A549 (cell line): ENCODE measurements at regions not wholly inside any gene's neighbourhood (a gene's known extent, or its start where the extent isn't known, plus 50 kb on each side); places are given as distances from the start of the nearest gene placed in this dataset.
A peak's percentile ranks its signal among the peaks of the same experiment; 100 is the strongest.

Experiments used
- ATAC-seq, 2 experiments: fragments of 200-7000 bp in 1 of 2; fragments of >200 bp in 1 of 2; cut with Nextera tagmentation in 1 of 2; cut with Tn5 transposase in 1 of 2; 3 replicates each; pipeline versions ENCODE4 v1.8.0 to v1.9.1; 2018 to 2020; ENCODE audit warnings: mild to moderate bottlenecking in 1 of 2, moderate library complexity in 1 of 2
- CTCF ChIA-PET: fragments of 300-600 bp; sonication (Branson Sonifier 250); formaldehyde crosslinking; extraction: SDS; loops from one replicate; lab custom pipeline; 2021; ENCODE audit warnings: antibody characterized with exemption, inconsistent platforms; lab: Yijun Ruan, JAX
- POLR2A ChIA-PET: fragments of 350-600 bp; formaldehyde crosslinking; extraction: SDS; loops from one replicate; lab custom pipeline; 2021; ENCODE audit warnings: antibody characterized with exemption, inconsistent platforms; lab: Yijun Ruan, JAX
- DNase-seq, 2 experiments: peaks; one replicate each; pipeline versions ENCODE4 v3.0.0 to v3.0.0-alpha.2; 2011 to 2016; ENCODE audit warnings: low read depth in 1 of 2, low spot score in 1 of 2
- FAIRE-seq: peaks from 2 replicates; lab custom pipeline; 2011; peaks lifted over from hg19 to GRCh38; lab: Jason Lieb, UNC
- H3K27ac ChIP-seq, 2 experiments: fragments of >200 bp; sonication (Bioruptor Twin); formaldehyde crosslinking; 3 replicates each; pipeline ENCODE4 v1.5.1; 2016 to 2017
- H3K4me1 ChIP-seq: fragments of >200 bp; sonication (Bioruptor Twin); formaldehyde crosslinking; 3 replicates; pipeline ENCODE4 v1.6.1; 2016
- H3K4me2 ChIP-seq: fragments of >200 bp; sonication (Bioruptor Twin); formaldehyde crosslinking; 3 replicates; pipeline ENCODE4 v1.6.1; 2016
- H3K4me3 ChIP-seq: fragments of >200 bp; sonication (Bioruptor Twin); formaldehyde crosslinking; 3 replicates; pipeline ENCODE4 v1.5.1; 2016
- H3K9me3 ChIP-seq: fragments of >200 bp; sonication (Bioruptor Twin); formaldehyde crosslinking; 3 replicates; pipeline ENCODE4 v1.6.1; 2016
- CEBPB ChIP-seq, 2 experiments: fragments of >200 bp in 1 of 2; sonication (Bioruptor Twin) in 1 of 2; formaldehyde crosslinking in 1 of 2; IDR thresholded peaks; 2 replicates each; pipeline ENCODE4 v1.6.1; 2012 to 2016
- EP300 ChIP-seq, 2 experiments: fragments of >200 bp; sonication (Bioruptor Twin); formaldehyde crosslinking; IDR thresholded peaks; 2 replicates in 1 of 2; 3 replicates in 1 of 2; pipeline ENCODE4 v1.6.1; 2016 to 2017
- FOSL2 ChIP-seq, 2 experiments: fragments of 450-650 bp in 1 of 2; fragments of >200 bp in 1 of 2; sonication (Bioruptor Twin) in 1 of 2; formaldehyde crosslinking; IDR thresholded peaks; 2 replicates each; pipeline versions ENCODE4 v1.5.0 to v1.6.1; 2016 to 2020; ENCODE audit warnings: mild to moderate bottlenecking in 1 of 2, moderate library complexity in 1 of 2
- GATA3 ChIP-seq: IDR thresholded peaks from 2 replicates; pipeline ENCODE4 v1.6.1; 2012; ENCODE audit warnings: borderline replicate concordance
- HOXB5 ChIP-seq: fragments of 250-450 bp; sonication (Bioruptor Pico); IDR thresholded peaks from 2 replicates; pipeline ENCODE4 v1.5.0; 2020; ENCODE audit warnings: mild to moderate bottlenecking, moderate library complexity
- JUN ChIP-seq, 2 experiments: fragments of >200 bp; sonication (Bioruptor Twin); formaldehyde crosslinking; IDR thresholded peaks; 2 replicates in 1 of 2; 3 replicates in 1 of 2; pipeline ENCODE4 v1.6.1; 2016 to 2017
- JUNB ChIP-seq: fragments of >200 bp; sonication (Bioruptor Twin); formaldehyde crosslinking; IDR thresholded peaks from 2 replicates; pipeline ENCODE4 v1.6.1; 2016
- KDM1A ChIP-seq: fragments of 200-600 bp; sonication (generic); IDR thresholded peaks from 2 replicates; pipeline ENCODE4 v1.6.1; 2016; ENCODE audit warnings: low read depth, mild to moderate bottlenecking
- KDM5A ChIP-seq: fragments of 200-600 bp; sonication (generic); IDR thresholded peaks from 2 replicates; pipeline ENCODE4 v1.6.1; 2016; ENCODE audit warnings: antibody characterized with exemption, mild to moderate bottlenecking
- MAZ ChIP-seq: fragments of 150-350 bp; IDR thresholded peaks from 2 replicates; pipeline ENCODE4 v1.6.1; 2014; ENCODE audit warnings: antibody characterized with exemption, low read depth, low read length, borderline replicate concordance
- NR3C1 ChIP-seq: fragments of >200 bp; sonication (Bioruptor Twin); formaldehyde crosslinking; IDR thresholded peaks from 3 replicates; pipeline ENCODE4 v1.6.1; 2017
- PHF8 ChIP-seq: fragments of 200-600 bp; sonication (generic); IDR thresholded peaks from 2 replicates; pipeline ENCODE4 v1.6.1; 2016; ENCODE audit warnings: low read depth, mild to moderate bottlenecking, antibody characterized with exemption, moderate library complexity, borderline replicate concordance
- RCOR1 ChIP-seq: fragments of 150-350 bp; IDR thresholded peaks from 2 replicates; pipeline ENCODE4 v1.6.1; 2014; ENCODE audit warnings: antibody characterized with exemption, low read length, low read depth
- ZNF302 ChIP-seq: fragments of 250-450 bp; sonication (Bioruptor Pico); IDR thresholded peaks from 2 replicates; pipeline ENCODE4 v1.9.0; 2021; ENCODE audit warnings: inconsistent platforms, mild to moderate bottlenecking, moderate library complexity
- WGBS: methylation state at CpG from one replicate; pipeline ENCODE4 v1.1.6; 2017; ENCODE audit errors: missing lambda C conversion rate; 5-methylcytosine and 5-hydroxymethylcytosine counted together
- TF ChIP-seq, protein P1 (sequence below): fragments of >200 bp; sonication (Bioruptor Twin); formaldehyde crosslinking; IDR thresholded peaks from 3 replicates; pipeline ENCODE4 v1.6.1; 2016

DNA sequence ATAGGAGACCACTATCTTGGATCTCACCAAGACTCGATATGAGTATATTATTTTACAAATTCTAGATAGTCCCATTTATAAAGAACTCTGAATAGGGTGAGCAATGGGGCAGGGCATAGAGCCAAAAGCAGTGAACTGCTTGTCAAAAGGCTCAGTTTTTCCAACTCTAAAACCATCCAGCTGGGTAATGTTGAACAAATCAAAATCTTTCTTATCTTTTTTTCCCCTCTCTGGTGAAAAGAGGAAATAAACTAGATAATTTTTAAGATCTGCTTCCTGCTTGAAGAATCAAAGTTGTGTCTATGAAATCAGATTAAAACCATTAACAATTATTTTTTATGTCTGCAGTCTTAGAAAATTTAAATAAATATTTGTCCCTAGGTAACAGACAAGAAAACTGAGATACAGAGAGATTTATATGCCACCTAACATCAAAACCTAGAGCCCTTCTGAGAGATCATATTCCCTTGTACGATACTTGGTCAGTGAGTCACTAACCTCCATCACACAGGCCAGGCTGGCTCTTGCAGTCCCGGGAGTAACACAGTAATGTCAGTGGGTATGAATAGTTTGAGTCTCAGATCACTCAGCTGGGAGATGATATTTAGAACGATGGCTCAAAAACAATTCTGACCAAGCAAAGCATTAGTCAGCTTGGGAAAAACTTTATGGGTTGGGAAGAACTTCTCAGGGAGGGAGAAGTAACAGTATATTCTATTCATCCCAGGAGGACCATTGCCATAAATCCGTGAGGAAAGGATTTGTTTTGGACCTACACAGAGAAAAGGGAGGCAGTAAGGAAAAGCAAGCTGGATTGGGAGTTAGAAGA, 178.8 kb downstream of the REEP3 start:
- Histone ChIP-seq H3K4me1 (peaks cover 45% of the 10 kb centered on the region), H3K9me3 (no peaks in the 10 kb centered on the region), H3K4me3 (no peak overlapping the region), H3K27ac (peak overlapping the region; percentile 66 to 75), H3K4me2 (peak overlapping the region; percentile 66)
- ChIA-PET CTCF (interaction anchor here (0.8 to 13.0 kb wide), 6 partner anchors 11 to 69 kb away, joined by 3 to 85 read pairs (median 4); no protein-coding TSS in a partner anchor), POLR2A (interaction anchor here (0.6 to 1.6 kb wide), 3 partner anchors 69 to 178 kb away, joined by 3 to 5 read pairs (median 3); no protein-coding TSS in a partner anchor)
- 21% methylated on average over 5 of the region's 5 CpGs for WGBS
- TF ChIP-seq FOSL2 (IDR thresholded peaks at IDR 0.05): no peak
- TF ChIP-seq FOSL2 (CRISPR knock-in tag; IDR thresholded peaks at IDR 0.05): peak; percentile 53
- no peak for TF ChIP-seq KDM1A
- peak; percentile 36; the same call in 1 of the 2 replicates for TF ChIP-seq JUNB
- 0 out of 2 replicates have a peak, but pooled peaks have one; percentile 8 for TF ChIP-seq GATA3
- FAIRE-seq (peak; percentile 51), DNase-seq (peak; percentile 54 to 73), ATAC-seq (peak; percentile 97)

DNA sequence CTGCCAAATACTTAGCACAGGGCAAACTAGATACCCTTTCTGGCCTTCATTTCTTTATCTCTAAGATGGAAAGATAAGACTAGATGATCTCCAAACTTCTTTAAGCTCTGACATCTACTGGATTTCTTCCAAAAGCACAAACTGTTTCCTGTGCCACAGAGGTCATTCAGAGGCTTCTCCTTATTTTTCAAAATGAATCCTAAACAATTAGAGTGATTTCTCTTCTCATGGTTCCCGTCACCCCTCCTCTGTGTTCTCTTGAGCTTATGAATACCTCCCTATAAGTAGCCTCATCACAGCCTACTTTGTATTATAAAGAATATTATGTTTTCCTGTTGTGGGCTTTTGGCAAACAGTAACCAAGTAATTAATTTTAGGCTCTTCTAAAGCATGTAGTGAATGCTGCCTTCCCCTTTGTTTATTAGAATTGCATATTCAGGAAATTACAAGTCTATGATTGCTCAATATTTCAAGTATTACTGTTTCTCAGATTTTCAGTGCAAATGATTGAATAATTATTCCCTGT, 179.5 kb downstream of the REEP3 start:
- ATAC-seq: peak in 1 of 2 experiments; percentile 11; a peak in 2 of 6 replicates
- peaks cover 45% of the 10 kb centered on the region for H3K4me1 ChIP-seq
- 90% methylated on average over 1 of the region's 1 CpG for WGBS

DNA sequence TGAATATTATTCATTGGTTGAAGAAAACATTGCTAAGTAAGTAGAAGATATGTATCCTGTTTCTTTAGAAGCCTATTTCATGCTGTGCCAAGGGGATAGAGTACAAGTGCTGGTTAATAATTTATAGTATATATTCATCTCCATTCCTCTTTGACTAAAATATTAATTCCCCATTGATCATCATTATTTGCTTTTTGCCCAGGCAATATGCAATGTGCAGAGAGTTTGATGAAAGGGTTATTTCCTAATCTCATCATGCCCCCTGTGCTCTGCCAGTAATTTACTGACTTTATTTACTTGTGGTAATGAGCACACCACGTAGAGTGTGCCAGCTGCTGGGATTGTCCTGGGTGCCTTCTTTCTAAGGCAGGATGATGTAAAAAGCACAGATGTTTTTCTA, 180.9 kb downstream of the REEP3 start:
- no peak for FAIRE-seq
- peak overlapping the region; percentile 66 to 67; a peak in 5 of 6 replicates for H3K27ac ChIP-seq

More for the DNA sequence above, 179.5 kb downstream of the REEP3 start:
- FAIRE-seq (no peak), DNase-seq (no peak)
- POLR2A ChIA-PET: interaction anchor here (1.6 kb wide), 1 partner anchor 70 kb away, joined by 5 read pairs; no protein-coding TSS in a partner anchor
- Histone ChIP-seq H3K4me3 (no peak overlapping the region), H3K27ac (peak overlapping the region; percentile 66 to 75), H3K9me3 (no peaks in the 10 kb centered on the region), H3K4me2 (peak overlapping the region; percentile 66)
- CTCF ChIA-PET: interaction anchor here (0.8 to 13.0 kb wide), 4 partner anchors 15 to 67 kb away, joined by 3 to 85 read pairs (median 4); no protein-coding TSS in a partner anchor
- TF ChIP-seq MAZ (no peak), CEBPB (IDR thresholded peaks at IDR 0.05) (peak; percentile 21 to 22; a peak in 2 of 4 replicates)

DNA sequence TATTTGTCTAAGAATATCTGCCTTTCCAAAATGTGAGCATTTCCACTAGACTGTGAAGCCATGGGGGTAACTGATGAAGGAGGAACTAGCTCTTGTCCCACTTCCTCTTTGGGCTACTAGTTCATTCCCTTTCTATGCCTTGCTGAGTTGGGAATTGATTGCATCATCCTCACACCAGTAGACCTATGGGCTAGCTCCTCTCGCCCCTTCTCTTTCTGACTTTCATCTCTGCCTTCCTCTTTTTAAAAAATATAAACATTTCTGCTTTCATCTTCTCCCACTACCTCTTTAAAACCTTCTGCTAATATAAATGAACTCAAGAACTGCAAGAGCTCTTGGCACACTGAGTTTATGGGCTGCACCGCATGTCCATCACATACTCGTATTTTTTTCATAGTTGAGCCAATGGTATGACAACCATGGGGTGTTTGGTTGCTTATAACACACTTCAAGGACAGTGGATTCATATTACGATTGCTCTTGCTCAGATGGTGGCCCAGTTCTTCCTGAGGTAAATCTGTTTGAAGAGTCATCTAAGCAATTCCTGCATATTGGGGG, 182.0 kb downstream of the REEP3 start:
- 87% methylated on average over 4 of the region's 4 CpGs for whole genome bisulfite sequencing
- POLR2A ChIA-PET: no interaction called here
- no peak for TF ChIP-seq FOSL2 (IDR thresholded peaks at IDR 0.05)
- no peak for TF ChIP-seq FOSL2 (CRISPR knock-in tag; IDR thresholded peaks at IDR 0.05)
- TF ChIP-seq CEBPB (IDR thresholded peaks at IDR 0.05): peak; percentile 48 to 60; a peak in 3 of 4 replicates
- no peak for TF ChIP-seq RCOR1
- TF ChIP-seq ZNF302: no peak
- no peak for TF ChIP-seq NR3C1
- Histone ChIP-seq H3K9me3 (no peaks in the 10 kb centered on the region), H3K4me2 (peak overlapping the region; percentile 18; the same call in 2 of the 3 replicates), H3K4me1 (peaks cover 59% of the 10 kb centered on the region), H3K27ac (peak overlapping the region; percentile 66 to 69; a peak in 5 of 6 replicates), H3K4me3 (no peak overlapping the region)
- DNase-seq (no peak), ATAC-seq (no peak), FAIRE-seq (no peak)
- CTCF ChIA-PET: interaction anchor here (0.8 to 13.0 kb wide), 4 partner anchors 13 to 536 kb away, joined by 3 to 85 read pairs (median 6); no protein-coding TSS in a partner anchor

More for the DNA sequence above, 180.9 kb downstream of the REEP3 start:
- POLR2A ChIA-PET: no interaction called here
- Histone ChIP-seq H3K4me3 (no peak overlapping the region), H3K4me2 (peak overlapping the region; percentile 49), H3K4me1 (peaks cover 51% of the 10 kb centered on the region)
- TF ChIP-seq KDM1A (no peak), EP300 (IDR thresholded peaks at IDR 0.05) (peak in 1 of 2 experiments; percentile 40; a peak in 1 of 5 replicates), JUN (IDR thresholded peaks at IDR 0.05) (0 out of 5 replicates have a peak, but pooled peaks of 1 of the 2 experiments have one; percentile 19), GATA3 (0 out of 2 replicates have a peak, but pooled peaks have one; percentile 16), HOXB5 (CRISPR knock-in tag) (no peak), FOSL2 (IDR thresholded peaks at IDR 0.05) (no peak), FOSL2 (CRISPR knock-in tag; IDR thresholded peaks at IDR 0.05) (no peak), KDM5A (no peak), PHF8 (no peak)
- TF ChIP-seq, protein P1, sequence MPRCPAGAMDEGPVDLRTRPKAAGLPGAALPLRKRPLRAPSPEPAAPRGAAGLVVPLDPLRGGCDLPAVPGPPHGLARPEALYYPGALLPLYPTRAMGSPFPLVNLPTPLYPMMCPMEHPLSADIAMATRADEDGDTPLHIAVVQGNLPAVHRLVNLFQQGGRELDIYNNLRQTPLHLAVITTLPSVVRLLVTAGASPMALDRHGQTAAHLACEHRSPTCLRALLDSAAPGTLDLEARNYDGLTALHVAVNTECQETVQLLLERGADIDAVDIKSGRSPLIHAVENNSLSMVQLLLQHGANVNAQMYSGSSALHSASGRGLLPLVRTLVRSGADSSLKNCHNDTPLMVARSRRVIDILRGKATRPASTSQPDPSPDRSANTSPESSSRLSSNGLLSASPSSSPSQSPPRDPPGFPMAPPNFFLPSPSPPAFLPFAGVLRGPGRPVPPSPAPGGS: no peak
- TF ChIP-seq, all 56 proteins: peak for 3
- CTCF ChIA-PET: interaction anchor here (2.7 to 13.0 kb wide), 2 partner anchors 18 to 535 kb away, joined by 6 to 85 read pairs; no protein-coding TSS in a partner anchor
- H3K9me3 ChIP-seq: no peaks in the 10 kb centered on the region
- DNase-seq (no peak), ATAC-seq (no peak)
- WGBS: 15% methylated on average over 1 of the region's 1 CpG
